Suppressor macrophage treated with lipopolysaccharide for 4 hours (primary cell): ENCODE measurements at regions not wholly inside any gene's neighbourhood (a gene's known extent, or its start where the extent isn't known, plus 50 kb on each side); places are given as distances from the start of the nearest gene placed in this dataset.

ENCODE experiments used
- DNase-seq: peaks from one replicate; pipeline ENCODE4 v3.0.0-alpha.2; 2020

GRCh38 chr20:50381075-50381732, 129.0 kb upstream of the PTPN1 start:
- no peak for DNase-seq

DNA sequence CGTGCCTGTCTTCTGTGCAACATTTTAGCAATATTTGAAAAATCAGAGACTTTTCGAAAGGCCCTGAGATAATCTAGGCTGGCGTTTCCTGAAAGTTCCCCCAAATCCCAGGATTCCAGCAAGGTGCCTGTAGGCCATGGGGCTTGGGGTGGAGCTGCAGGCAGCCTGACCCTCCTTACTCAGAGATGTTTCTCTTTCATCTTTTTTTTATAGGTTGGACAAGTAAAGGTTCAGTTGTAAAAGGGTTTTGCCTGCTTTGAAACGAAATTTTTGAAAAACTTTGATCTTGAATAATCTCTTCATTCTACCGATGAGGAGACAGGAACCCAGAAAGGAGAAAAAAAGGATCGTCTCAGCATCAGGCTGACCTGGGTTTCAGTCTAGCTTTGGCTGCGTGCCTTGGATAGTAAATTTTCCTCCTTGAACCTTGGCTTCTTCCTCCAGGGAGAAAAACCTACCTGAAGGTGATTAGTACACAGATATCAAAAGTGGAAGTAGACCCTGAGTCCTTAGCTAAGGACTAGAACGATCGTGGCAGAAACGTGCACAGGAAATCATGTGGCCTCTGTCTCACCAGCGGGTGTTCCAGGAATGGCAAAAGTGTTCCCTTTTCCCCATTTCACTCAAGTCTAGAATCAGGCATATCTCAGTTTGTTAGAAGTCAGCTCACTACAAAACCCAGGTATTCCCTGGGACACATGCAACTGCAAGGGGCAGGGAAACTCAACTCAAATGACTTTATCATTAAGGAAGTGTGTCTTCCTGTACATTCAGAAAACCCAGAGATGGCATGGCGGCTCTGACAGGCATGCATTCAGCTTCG, 128.2 kb upstream of the PTPN1 start:
- DNase-seq = peak; percentile 69

DNA sequence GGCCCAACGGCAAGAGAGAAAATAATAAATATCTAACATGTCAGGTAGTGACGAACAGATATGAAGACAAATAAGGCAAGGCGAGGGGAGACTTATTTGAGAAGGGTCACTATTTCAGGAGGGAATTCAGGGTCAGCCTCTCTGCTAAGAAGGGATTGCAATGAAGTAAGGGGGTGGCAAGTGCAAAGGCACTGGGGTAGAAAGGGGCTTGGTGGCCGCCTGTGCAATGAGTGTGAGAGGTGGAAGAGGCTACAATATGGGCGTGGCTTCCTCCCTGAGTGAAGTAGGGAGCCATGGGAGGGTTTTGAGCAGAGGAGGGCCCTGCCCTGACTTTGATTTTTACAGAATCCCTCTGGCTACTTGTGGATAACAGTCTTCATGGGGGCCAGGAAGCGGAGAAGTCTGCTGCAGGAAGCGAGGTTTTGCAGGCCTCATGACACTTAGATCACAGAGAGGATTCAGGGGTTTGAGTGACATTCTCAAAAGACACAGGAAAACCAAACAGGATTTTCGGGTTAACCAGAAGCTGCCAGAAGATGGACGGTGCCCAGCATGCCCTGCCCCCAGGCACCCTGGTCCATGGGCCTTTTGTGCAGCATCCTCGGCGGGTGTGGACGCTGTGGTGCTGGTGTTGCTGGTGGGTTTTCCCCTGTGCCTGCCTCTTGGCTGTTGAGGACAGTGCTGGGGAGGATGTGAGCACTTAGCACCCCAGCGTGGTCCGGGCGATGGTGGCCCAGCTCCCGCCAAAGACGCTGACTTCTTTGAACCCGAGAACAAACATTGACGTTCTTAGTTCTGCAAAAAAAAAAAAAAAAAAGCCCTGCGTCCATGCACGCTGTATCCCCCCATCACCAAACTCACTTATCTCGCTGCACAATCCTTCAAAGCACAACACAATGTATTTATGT, 124.2 kb upstream of the PTPN1 start:
- DNase-seq = no peak

DNA sequence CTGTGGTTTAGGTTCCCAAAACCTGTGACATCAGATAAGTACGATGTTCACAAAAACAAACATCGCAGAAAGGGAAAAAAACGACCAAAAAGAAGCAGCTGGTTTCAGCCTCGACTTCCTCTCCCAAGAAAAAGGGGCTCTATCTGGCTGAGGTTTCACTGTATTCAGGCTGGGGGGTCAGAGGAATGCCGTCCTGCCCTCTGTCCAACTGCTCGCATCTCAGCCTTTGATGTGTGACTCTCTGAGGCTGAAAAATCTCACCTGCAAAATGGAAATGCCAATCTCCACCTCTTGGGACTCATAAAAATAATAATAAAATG, 123.6 kb upstream of the PTPN1 start:
- DNase-seq = no peak

DNA sequence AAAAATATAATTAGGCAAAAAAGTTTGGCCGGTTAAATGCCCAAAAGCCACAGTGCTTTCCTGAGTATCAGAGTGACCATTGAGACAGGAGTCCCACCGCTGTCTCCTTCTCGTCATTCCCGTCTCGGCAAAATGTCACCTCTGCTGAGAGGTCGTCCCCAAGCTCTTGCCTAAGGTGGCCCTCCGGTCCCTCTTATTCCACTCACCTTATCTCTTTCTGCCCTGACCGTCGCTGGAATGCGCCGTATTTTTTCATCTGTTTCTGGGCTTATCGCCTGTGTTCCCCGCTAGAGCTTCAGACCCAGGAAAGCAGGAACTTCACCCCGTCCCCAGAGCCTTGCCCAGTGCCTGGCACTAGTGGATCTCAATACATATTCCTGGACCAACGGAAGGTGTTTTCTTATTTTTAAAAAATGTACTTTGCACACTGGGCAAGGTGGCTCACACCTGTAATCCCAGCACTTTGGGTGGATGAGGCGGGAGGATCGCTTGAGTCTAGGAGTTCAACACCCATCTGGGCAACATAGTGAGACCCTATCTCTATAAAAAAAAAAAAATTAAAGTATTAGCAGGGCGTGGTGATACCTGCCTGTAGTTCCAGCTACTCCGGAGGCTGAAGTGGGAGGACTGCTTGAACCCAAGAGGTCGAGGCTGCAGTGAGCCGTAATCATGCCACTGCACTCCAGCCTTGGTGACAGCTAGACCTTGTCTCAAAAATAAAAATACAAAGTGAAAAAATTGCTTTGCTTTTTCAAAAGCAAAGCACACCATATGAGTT, 122.8 kb upstream of the PTPN1 start:
- no peak for DNase-seq

GRCh38 chr20:50387996-50388332, 122.2 kb upstream of the PTPN1 start:
- no peak for DNase-seq

DNA sequence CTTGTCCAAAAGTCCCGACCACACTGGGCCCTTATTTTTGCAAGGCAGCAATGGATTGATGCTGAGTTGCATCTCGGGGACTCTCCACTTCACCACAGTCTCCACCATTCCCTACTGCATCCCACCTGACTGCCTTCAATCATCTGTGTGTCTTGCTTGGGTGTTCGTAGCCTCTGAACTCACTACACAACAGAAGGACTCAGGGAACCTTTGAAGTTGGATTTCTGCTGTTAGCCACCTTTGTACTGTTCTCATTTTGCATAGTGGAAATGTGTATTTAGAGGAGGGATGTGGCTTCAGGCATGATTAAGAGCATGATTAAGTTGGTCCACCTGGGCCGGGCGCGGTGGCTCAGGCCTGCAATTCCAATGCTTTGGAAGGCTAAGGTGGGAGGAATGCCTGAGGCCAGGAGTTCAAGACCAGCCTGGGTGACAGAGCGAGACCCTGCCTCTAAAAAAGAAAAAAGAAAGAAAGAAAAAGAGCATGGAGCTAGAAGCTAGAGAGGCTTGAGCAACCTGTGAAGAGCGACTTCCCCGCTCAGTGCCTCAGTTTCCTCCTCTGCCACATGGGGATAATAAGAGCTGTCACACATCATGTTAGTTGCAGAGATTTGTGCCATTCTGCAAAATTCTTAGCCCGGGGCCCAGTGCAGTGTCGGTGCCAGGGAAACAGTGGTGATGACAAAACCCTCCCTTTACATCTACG, 121.3 kb upstream of the PTPN1 start:
- DNase-seq = no peak

DNA sequence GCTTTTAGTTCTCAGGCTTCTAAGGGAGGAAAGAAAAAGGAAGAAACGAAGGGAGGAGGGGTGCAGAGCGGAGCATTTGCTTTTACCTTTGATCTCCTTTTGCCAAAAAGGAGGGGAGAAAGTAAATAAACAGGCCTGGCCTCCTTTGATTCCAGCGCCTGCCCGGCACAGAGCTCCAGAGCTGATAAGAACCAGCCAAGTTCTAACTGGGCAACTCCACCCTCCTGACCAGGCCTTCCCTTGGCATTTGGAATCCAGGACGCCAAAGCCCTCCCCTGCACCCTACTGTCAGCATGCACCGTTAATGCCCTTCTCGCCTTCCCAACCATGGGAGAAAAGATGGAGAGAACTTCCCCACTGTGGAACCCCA, 120.8 kb upstream of the PTPN1 start:
- DNase-seq = no peak

DNA sequence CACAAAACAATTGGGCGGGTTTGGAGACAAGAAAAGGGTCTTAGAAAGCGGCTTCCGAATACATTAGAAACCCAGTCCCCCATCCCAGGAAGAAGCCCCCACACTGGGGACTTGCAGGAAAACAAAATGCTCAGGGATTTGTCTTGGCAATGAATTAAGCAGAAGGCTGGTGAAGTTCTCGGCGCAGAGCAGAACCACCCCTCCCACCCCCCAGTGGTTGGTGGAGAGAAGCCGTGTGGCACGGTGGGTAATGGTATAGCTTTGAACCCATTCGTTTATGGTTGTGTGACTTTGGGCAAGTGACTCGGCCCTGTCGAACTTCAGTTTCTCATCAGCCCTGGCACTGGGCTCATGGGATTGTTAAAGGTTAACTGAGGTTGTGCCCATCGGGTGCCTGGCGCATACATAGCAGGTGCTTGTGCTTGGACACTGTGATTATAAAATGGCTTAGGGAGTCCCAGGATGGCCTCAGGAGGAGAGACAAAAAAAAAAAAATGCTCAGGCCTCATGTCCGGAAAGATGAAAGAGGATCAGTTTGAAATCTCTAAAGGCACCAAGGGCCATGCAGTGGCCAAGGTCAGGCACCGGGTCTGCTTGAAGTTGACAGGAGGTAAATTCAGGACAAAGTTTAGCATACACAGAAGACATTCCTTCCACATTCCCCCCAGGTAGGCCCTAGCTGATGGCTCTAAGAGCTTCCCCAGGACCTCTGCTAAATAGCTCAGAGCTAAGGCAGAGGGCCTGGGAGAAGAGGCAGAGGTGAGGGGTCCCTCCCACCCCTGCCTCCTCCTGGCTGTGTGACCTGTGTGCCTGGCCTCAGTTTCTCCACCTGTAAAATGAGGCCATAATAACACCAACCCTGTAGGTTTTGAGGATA, 120.1 kb upstream of the PTPN1 start:
- no peak for DNase-seq

GRCh38 chr20:50390685-50391443, 119.3 kb upstream of the PTPN1 start:
- DNase-seq = no peak

DNA sequence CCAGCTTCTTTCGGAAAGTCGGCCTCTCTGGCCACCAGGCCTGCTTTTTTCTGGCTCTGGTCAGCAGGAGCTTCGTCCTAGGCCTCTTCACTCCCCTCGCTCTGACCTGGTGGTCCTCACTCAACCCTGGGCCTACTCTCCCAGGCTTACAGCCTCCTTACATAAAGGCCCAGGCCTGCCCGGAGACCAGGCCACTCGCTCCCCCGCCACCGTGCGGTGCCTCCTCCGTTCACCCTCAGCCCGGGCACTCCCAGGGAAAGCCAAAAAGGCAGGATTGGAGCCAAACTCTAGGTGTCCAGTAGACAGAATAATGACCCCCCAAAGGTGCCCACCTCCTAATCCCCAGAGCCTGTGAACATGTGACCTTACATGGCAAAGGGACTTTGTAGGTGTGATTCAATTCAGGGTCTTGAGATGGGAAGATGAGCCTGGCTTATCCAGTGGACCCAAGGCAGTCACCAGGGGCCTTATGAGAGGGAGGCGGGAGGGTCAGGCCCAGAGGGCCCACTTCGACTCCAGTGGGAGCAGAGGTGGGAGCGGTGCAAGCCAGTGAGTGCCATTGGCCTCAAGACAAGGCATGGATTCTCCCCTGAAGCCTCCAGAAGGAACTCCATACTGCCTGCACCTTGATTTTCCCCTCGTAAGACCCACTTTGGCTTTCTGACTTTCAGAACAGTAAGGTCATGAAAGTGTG, 118.6 kb upstream of the PTPN1 start:
- DNase-seq = no peak

DNA sequence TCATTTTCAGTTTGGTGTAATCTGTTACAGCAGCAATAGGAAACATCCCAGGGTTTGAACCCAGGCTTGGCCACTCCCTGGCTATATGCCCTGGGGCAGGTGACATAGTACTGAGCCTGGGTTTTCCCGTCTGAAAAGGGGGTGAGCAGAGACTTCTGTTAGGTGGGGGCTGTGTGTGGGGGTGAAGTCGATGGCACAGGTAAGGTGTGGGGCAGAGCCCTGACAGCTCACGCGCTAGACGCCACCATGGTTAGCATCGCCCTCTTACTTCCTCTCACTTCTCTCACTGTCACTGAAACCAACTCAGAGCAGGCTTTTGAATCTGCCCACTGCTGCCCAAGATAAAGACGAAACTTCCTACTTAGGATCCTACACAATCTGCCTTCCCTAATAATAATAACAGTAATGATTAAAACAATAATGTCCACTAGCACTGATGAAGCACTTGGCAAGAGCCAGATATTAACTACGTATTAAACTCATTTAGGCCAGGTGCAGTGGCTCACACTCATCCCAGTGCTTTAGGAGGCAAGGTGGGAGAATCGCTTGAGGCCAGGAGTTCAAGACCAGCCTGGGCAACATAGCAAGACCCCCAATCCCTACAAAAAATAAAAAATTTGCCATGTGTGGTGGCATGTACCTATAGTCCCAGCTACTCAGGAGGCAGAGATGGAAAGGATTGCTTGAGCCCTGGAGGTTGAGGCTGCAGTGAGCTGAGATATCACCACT, 117.9 kb upstream of the PTPN1 start:
- peak; percentile 46 for DNase-seq

- no peak for DNase-seq
Measured at GRCh38 chr20:50393242-50393641, 116.9 kb upstream of the PTPN1 start.

DNA sequence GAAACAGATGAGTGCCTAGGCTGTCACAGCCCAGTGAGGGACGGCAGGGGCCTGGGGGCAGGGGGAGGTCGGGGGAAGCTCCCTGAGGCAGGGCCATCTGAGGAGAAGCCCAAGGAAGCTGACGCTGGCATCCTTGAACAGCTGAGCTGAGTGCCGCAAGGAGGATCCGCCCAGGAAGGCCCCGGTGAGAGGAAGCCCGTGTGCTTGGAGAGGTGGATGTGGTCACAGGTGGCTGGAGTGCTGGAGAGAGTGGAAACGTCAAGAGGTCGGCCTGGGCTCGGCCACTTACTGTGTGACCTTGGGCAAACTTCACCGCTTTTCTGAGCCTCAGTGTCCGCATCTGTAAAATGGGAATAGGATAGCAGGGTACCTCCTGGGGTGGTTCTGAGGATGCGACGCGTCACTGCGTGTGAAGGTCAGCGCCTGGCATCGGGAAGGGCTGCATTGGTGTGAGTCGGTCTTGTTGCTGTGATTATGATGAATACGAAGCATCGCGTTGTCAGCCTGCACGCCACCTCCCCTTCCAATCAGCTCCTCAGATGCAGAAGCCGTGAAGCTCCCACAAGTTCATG, 116.1 kb upstream of the PTPN1 start:
- no peak for DNase-seq

DNA sequence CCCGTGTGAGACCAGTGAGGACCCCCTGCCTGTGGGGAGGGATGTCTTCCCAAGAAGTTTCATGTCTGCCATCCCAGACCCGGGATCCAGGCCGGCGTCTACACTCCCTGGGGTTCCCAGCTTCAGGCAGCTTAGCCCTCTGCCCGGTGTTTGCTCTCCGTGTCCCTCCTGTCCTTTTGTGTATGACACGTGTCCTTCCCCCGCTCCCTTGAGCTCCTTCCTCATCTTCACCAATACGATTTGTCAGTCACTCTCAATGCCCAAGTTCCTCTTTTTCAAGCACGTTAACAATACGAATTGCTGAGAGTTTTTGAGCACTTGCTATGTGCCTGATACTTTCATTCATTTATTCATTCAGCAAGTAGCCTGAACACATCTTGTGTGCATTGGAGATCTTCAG, 115.6 kb upstream of the PTPN1 start:
- peak; percentile 81 for DNase-seq

- DNase-seq = no peak
Measured at GRCh38 chr20:50395251-50395729, 114.9 kb upstream of the PTPN1 start.

DNA sequence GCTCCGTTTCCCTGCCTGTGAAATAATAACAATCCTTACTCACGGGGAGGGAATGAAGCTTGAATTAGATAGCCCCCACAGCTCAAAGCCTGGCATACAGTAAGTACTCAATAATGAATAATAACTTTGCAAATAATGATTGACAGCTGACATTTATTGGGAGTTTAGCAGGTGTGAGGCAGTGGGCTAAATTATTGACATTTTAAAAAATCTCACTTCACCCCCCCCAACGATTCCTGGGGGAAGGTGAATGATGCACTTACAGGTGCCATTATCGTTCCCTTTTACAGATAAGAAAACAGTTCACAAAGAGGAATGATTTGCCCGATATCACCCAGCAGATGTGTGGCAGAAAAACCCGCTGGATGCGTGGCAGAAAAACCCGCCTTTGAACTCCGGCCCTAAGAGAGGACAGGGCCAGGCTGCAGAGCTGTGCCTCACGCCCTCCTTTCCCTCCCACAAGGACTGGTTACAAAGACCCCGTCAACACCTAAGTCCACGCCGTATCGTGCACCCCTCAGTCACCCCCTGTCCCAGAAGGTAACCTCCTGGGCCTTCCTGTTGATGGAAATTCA, 114.2 kb upstream of the PTPN1 start:
- no peak for DNase-seq

- no peak for DNase-seq
Measured at GRCh38 chr20:50396623-50397022, 113.6 kb upstream of the PTPN1 start.
